Activated T-cell treated with anti-CD3 and anti-CD28 coated beads for 24 hours (primary cell): ENCODE measurements at regions not wholly inside any gene's neighbourhood (a gene's known extent, or its start where the extent isn't known, plus 50 kb on each side); places are given as distances from the start of the nearest gene placed in this dataset.

ENCODE experiments used
- DNase-seq: peaks from one replicate; pipeline ENCODE4 v3.0.0-alpha.2; 2020; ENCODE audit warnings: low read depth

GRCh38 chr5:165956854-165957253 is 2334.6 kb upstream of the WWC1 start:
- DNase-seq = no peak

- DNase-seq = no peak
Measured at GRCh38 chr5:165981671-165982070, 2309.8 kb upstream of the WWC1 start.

- DNase-seq = no peak
Measured at GRCh38 chr5:165996201-165996875, 2295.1 kb upstream of the WWC1 start.

GRCh38 chr5:165999693-166000320 is 2291.6 kb upstream of the WWC1 start:
- DNase-seq = no peak

GRCh38 chr5:166004006-166004405 is 2287.4 kb upstream of the WWC1 start:
- DNase-seq = no peak

- DNase-seq = no peak
Measured at GRCh38 chr5:166013415-166013814, 2278.0 kb upstream of the WWC1 start.

GRCh38 chr5:166014256-166014655 is 2277.2 kb upstream of the WWC1 start:
- no peak for DNase-seq

GRCh38 chr5:166018716-166019115 is 2272.7 kb upstream of the WWC1 start:
- no peak for DNase-seq

GRCh38 chr5:166022065-166022464 is 2269.4 kb upstream of the WWC1 start:
- no peak for DNase-seq

GRCh38 chr5:166024970-166025369 is 2266.5 kb upstream of the WWC1 start:
- DNase-seq = no peak

GRCh38 chr5:166027582-166027981 is 2263.9 kb upstream of the WWC1 start:
- no peak for DNase-seq

- DNase-seq = no peak
Measured at GRCh38 chr5:166031926-166032325, 2259.5 kb upstream of the WWC1 start.

GRCh38 chr5:166032601-166033000 is 2258.8 kb upstream of the WWC1 start:
- DNase-seq = no peak

GRCh38 chr5:166045961-166046360 is 2245.5 kb upstream of the WWC1 start:
- no peak for DNase-seq

GRCh38 chr5:166046956-166047355 is 2244.5 kb upstream of the WWC1 start:
- no peak for DNase-seq

- DNase-seq = no peak
Measured at GRCh38 chr5:166050531-166050930, 2240.9 kb upstream of the WWC1 start.

- DNase-seq = no peak
Measured at GRCh38 chr5:166058660-166059059, 2232.8 kb upstream of the WWC1 start.

GRCh38 chr5:166062094-166062493 is 2229.4 kb upstream of the WWC1 start:
- DNase-seq = no peak

- DNase-seq = no peak
Measured at GRCh38 chr5:166062719-166063118, 2228.7 kb upstream of the WWC1 start.

GRCh38 chr5:166063261-166063660 is 2228.2 kb upstream of the WWC1 start:
- DNase-seq = no peak

- DNase-seq = no peak
Measured at GRCh38 chr5:166068547-166069335, 2222.7 kb upstream of the WWC1 start.

GRCh38 chr5:166073901-166074581 is 2217.4 kb upstream of the WWC1 start:
- no peak for DNase-seq
